Hepatocyte (in vitro differentiated cells): ENCODE measurements at regions not wholly inside any gene's neighbourhood (a gene's known extent, or its start where the extent isn't known, plus 50 kb on each side); places are given as distances from the start of the nearest gene placed in this dataset.

Experiments used
- DNase-seq: peaks from one replicate; pipeline ENCODE4 v3.0.0-alpha.2; 2016; ENCODE audit warnings: low spot score
- H2AFZ ChIP-seq: fragments of 200-600 bp; sonication (generic); 2 replicates; pipeline ENCODE4 v1.6.0; 2016; ENCODE audit warnings: antibody characterized with exemption, mild to moderate bottlenecking
- H3K27ac ChIP-seq: fragments of 200-600 bp; sonication (generic); 2 replicates; pipeline ENCODE4 v1.5.1; 2016; ENCODE audit warnings: mild to moderate bottlenecking
- H3K27me3 ChIP-seq: fragments of 200-600 bp; sonication (generic); 2 replicates; pipeline ENCODE4 v1.6.1; 2016
- H3K36me3 ChIP-seq: fragments of 200-600 bp; sonication (generic); replicated peaks from 2 replicates; pipeline ENCODE4 v1.5.1; 2016; ENCODE audit warnings: low read depth; ENCODE audit not compliant: insufficient read depth
- H3K4me1 ChIP-seq: fragments of 200-600 bp; sonication (generic); 2 replicates; pipeline ENCODE4 v1.5.1; 2016; ENCODE audit warnings: mild to moderate bottlenecking, moderate library complexity; ENCODE audit not compliant: insufficient read depth
- H3K4me2 ChIP-seq: fragments of 200-600 bp; sonication (generic); 2 replicates; pipeline ENCODE4 v1.6.0; 2016
- H3K4me3 ChIP-seq: fragments of 200-600 bp; sonication (generic); 2 replicates; pipeline ENCODE4 v1.5.1; 2016; ENCODE audit warnings: mild to moderate bottlenecking
- H3K79me2 ChIP-seq: fragments of 200-600 bp; sonication (generic); 2 replicates; pipeline ENCODE4 v1.6.0; 2017; ENCODE audit warnings: mild to moderate bottlenecking
- H3K9me2 ChIP-seq: fragments of 200-600 bp; sonication (generic); replicated peaks from 2 replicates; pipeline ENCODE4 v1.6.0; 2017; ENCODE audit warnings: mild to moderate bottlenecking; ENCODE audit not compliant: insufficient read depth
- H3K9me3 ChIP-seq: fragments of 200-600 bp; sonication (generic); 2 replicates; pipeline ENCODE4 v1.5.1; 2016; ENCODE audit warnings: low read depth, mild to moderate bottlenecking
- H4K20me1 ChIP-seq: fragments of 200-600 bp; sonication (generic); 2 replicates; pipeline ENCODE4 v1.6.0; 2016; ENCODE audit warnings: mild to moderate bottlenecking; ENCODE audit not compliant: insufficient read depth, poor library complexity, severe bottlenecking
- CTCF ChIP-seq: fragments of 200-600 bp; sonication (generic); IDR thresholded peaks from 2 replicates; pipeline ENCODE4 v1.5.1; 2016; ENCODE audit warnings: antibody characterized with exemption, mild to moderate bottlenecking; ENCODE audit not compliant: poor library complexity
- EZH2 ChIP-seq: fragments of 200-600 bp; sonication (generic); IDR thresholded peaks from 2 replicates; pipeline ENCODE4 v1.6.1; 2016; ENCODE audit warnings: antibody characterized with exemption, mild to moderate bottlenecking, borderline replicate concordance
- EZH2phosphoT487 ChIP-seq: fragments of 200-600 bp; sonication (generic); IDR thresholded peaks from one replicate; pipeline ENCODE4 v1.6.1; 2018; ENCODE audit warnings: antibody characterized with exemption, mild to moderate bottlenecking, low read depth, moderate library complexity; ENCODE audit not compliant: unreplicated experiment, severe bottlenecking
- WGBS: methylation state at CpG from one replicate; pipeline ENCODE4 v1.1.6; 2016; ENCODE audit warnings: low lambda C conversion rate; ENCODE audit errors: missing lambda C conversion rate; 5-methylcytosine and 5-hydroxymethylcytosine counted together

GRCh38 chr11:111105566-111105965, 140.0 kb upstream of the POU2AF2 start:
- Histone ChIP-seq H3K36me3 (no peaks in the 10 kb centered on the region), H3K9me3 (no peaks in the 10 kb centered on the region), H3K4me2 (no peak overlapping the region), H3K4me1 (no peaks in the 10 kb centered on the region), H3K27me3 (no peaks in the 10 kb centered on the region), H3K4me3 (no peak overlapping the region), H4K20me1 (no peaks in the 10 kb centered on the region), H3K79me2 (no peaks in the 10 kb centered on the region), H3K9me2 (no peaks in the 10 kb centered on the region), H2AFZ (no peak overlapping the region), H3K27ac (no peak overlapping the region)
- peak; percentile 16 for DNase-seq
- TF ChIP-seq CTCF (no peak), EZH2phosphoT487 (no peak)
- 79% methylated on average over 2 of the region's 2 CpGs for WGBS

GRCh38 chr11:111104185-111104584, 141.3 kb upstream of the POU2AF2 start:
- Histone ChIP-seq H3K9me3 (no peaks in the 10 kb centered on the region), H3K9me2 (no peaks in the 10 kb centered on the region), H3K4me2 (no peak overlapping the region), H2AFZ (no peak overlapping the region), H3K27me3 (no peaks in the 10 kb centered on the region), H3K79me2 (no peaks in the 10 kb centered on the region), H3K4me1 (no peaks in the 10 kb centered on the region), H3K4me3 (no peak overlapping the region), H4K20me1 (no peaks in the 10 kb centered on the region), H3K27ac (no peak overlapping the region), H3K36me3 (no peaks in the 10 kb centered on the region)
- no peak for DNase-seq
- TF ChIP-seq EZH2 (no peak), CTCF (no peak), EZH2phosphoT487 (no peak)

GRCh38 chr11:111101881-111102280, 143.6 kb upstream of the POU2AF2 start:
- Histone ChIP-seq H3K27me3 (no peaks in the 10 kb centered on the region), H3K27ac (no peak overlapping the region), H3K4me3 (no peak overlapping the region), H2AFZ (no peak overlapping the region), H3K79me2 (no peaks in the 10 kb centered on the region), H3K4me2 (no peak overlapping the region), H3K36me3 (no peaks in the 10 kb centered on the region), H3K9me2 (no peaks in the 10 kb centered on the region), H4K20me1 (no peaks in the 10 kb centered on the region), H3K4me1 (no peaks in the 10 kb centered on the region), H3K9me3 (no peaks in the 10 kb centered on the region)
- 68% methylated on average over 3 of the region's 3 CpGs for WGBS
- no peak for DNase-seq
- TF ChIP-seq EZH2 (no peak), EZH2phosphoT487 (no peak), CTCF (no peak)
